HS-27A (cell line): ENCODE measurements at regions not wholly inside any gene's neighbourhood (a gene's known extent, or its start where the extent isn't known, plus 50 kb on each side); places are given as distances from the start of the nearest gene placed in this dataset.
"Not testable (repeated sequence)": the region's sequence is repeated elsewhere in the genome, so short reads cannot be mapped to it uniquely, and the experiment has no call there.

ENCODE experiments used
- DNase-seq: peaks from one replicate; pipeline ENCODE4 v3.0.0-alpha.2; 2012; ENCODE audit warnings: low read depth, missing footprints

DNA sequence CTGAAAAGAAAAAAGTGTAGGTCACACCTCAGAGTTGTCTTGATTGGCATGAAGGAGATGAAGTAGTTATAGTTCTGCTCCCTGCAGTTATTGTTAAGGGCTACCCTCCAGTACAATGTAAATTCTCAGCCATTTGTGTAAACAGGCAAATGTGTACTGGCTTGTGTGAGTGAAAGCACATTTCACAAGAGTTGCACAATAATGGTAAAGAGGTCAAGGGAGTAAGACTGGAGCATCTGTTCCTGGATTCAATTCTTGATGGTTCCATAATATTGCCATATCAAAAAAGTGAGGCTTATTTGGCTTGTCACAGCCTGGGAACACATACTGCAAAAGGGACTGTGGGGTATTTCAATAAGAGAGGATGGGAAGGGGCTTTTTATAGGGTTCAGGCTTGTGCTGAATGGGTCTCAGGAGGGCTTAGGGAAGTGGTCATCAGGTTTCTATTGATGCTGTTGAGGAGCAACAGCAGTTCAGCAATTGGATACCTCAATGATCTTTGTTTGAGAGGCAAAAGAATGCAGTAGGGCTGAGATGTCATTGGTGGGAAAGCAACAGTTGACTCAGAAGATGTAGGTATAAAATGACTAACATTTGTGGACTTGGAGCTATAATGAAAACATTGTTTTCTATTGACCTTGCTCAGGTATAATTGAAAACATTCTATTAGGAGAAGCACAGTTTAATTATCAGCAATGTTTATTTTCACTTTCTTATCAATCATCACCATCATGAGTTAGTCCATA lies 402.6 kb downstream of the BCKDHB start:
- no peak for DNase-seq

DNA sequence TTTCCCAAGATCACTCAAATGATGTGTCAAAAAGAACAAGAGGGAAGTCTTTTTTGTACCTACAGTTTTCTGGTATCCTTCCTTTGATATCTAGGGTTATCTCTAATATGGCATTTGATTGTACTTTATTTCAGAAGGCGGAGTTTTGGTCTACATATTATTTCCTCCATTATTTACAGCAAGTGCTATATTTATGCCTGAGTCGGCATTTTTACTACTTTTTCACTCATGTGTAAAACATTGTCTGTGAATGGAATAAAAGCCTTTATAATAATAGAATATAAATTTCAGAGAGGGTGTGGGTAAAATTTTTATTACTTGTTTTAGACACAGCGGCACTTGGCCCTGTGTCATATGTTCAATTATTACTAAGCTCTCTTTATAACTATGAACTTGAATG lies 398.4 kb downstream of the BCKDHB start:
- DNase-seq, result no peak

DNA sequence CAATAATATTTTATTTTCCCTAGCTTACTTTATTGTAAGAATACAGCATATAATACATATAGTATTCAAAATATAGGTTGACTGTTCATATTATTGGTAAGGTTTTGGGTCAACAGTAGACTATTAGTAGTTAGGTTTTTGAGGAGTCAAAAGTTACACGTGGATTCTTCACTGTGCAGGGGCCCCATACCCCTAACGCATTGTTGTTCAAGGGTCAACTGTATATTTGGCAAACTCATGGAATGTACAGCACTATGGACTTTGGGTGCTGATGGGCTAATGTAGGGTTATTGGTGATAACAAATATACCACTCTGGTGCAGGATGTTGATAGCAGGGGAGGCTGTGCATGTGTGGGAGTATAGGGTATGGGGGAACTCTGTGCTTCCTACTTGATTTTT lies 397.2 kb downstream of the BCKDHB start:
- DNase-seq, result no peak

DNA sequence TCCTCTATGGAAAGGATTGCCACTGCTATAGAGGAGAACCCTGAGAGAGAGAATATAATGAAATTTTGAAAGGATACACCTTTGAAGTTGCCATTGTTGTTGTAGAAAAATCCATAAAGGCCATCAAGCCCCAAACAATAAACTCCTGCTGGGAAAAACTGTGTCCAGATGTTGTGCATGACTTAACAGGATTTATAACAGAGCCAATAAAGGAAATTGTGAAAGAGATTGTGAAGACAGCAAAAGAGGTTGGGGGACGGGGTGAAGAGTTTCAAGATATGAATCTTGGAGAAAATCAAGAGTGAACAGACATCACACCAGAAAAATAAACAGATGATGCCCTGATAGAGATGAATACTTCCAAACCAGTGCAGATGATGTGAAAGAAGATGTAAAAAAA lies 396.4 kb downstream of the BCKDHB start:
- DNase-seq, result no peak

DNA sequence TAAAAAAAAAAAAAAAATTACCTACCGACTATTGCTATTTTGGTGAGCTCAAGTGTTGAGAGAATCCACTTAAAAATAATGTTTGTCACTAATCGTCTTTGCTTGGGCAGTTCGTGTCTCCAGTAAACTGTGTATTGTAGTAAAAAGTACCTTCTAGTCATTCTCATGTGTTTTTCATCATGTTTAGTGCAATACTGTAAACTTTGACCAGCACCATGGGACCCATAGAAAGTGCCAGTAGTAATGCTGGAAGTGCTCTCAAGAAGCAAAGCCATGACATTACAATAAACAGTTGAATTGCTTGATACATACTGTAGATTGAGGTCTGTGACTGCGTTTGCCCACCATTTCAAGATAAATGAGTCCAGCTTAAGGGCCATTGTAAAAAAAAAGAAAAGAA lies 395.2 kb downstream of the BCKDHB start:
- no peak for DNase-seq

DNA sequence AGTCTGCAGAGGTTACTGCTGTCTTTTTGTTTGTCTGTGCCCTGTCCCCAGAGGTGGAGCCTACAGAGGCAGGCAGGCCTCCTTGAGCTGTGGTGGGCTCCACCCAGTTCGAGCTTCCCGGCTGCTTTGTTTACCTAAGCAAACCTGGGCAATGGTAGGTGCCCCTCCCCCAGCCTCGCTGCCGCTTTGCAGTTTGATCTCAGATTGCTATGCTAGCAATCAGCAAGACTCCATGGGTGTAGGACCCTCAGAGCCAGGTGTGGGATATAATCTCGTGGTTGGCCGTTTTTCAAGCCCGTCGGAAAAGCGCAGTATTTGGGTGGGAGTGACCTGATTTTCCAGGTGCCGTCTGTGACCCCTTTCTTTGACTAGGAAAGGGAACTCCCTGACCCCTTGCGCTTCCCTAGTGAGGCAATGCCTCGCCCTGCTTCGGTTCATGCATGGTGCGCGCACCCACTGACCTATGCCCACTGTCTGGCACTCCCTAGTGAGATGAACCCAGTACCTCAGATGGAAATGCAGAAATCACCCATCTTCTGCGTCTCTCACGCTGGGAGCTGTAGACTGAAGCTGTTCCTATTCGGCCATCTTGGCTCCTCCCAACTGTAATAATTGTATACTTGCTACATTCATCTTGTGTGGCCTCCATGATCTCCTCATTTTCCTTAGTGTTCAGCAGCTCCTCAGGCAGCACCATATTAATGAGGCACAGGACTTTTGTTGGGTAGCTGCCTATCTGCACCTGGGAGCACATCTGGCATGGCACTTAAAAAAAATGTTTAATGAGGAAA lies 391.4 kb downstream of the BCKDHB start:
- DNase-seq, result not testable (repeated sequence)

DNA sequence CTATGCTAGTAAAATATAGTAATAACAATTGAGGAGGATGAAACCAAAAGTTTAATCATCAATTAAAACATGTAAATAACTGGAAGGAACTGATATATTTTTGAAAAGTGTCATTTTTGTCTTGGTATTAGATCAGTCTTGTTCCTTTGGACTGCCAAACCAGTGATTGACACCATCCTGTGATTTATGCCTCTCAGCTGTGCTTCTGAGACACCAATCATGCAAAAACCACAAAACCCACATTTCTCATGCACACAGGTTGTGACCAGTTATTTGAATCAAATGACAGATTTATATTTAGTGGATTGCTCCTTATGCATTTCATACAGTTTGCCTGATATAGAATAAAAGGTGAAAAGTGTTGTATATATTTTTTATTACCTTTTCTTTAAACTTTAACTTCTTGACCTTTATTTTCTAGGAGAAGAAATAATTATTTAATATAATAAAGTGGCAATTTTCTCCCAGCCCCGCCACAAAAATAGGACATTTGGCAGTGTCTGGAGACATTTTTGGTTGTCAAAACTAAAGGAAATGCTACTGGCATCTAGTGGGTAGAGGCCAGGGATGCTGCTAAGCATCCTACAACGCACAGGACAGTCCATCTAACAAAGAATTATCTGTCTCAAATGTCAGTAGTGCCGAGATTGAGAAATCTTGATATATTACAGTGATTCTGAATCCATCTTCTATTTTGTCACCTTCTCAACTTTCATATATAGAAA lies 383.6 kb downstream of the BCKDHB start:
- DNase-seq, result no peak

DNA sequence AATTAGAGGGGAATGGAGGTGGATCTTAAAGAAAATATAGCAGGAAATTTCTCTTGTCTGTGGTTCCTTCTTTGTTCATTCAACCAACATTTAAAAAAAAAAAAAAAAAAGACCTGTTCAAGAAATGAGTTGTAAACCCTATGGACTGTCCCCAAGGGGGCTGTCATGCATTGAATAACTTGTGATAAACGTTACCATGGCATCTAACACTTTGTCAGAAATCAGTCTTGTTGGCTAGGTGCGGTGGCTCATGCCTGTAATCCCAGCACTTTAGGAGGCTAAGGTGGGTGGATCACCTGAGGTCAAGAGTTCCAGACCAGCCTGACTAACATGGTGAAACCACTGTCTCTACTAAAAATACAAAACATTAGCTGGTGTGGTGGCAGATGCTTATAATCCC lies 381.7 kb downstream of the BCKDHB start:
- no peak for DNase-seq

DNA sequence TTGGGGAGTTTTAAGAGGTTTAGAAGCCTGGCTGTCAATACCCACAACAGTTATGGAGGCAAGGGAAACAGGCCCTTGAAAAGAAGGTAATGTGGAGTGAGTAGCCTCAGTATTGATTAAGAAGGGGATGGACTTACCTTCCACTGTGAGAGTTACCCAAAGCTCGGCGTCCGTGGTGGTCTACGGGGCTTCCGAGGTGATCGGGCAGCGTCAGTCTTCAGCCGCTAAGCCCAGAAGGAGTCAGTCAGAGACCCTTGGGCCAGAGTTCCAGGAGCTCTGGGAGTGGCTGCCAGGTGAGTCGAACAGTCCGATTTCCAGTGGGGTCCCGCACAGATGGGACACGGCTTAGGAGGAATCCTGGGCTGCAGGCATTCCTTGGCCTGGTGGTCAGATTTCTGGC lies 379.0 kb downstream of the BCKDHB start:
- DNase-seq, result not testable (repeated sequence)

DNA sequence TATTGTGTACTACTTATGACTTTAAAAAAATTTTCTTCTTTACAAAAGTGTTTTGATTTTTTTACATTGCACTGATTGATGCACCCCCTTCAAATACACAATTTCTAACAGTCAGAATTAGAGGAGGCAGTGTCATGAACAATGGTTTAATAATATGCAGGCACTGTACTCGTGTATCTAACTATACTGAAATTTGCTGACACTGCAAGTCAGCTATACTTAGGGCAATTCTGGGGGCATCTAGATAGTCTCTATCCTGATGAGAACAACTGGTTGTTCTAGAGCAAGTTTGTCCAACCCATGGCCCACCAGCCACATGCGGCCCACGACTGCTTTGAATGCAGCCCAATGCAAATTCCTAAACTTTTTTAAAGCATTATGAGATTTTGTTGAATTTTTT lies 375.6 kb downstream of the BCKDHB start:
- DNase-seq, result no peak

DNA sequence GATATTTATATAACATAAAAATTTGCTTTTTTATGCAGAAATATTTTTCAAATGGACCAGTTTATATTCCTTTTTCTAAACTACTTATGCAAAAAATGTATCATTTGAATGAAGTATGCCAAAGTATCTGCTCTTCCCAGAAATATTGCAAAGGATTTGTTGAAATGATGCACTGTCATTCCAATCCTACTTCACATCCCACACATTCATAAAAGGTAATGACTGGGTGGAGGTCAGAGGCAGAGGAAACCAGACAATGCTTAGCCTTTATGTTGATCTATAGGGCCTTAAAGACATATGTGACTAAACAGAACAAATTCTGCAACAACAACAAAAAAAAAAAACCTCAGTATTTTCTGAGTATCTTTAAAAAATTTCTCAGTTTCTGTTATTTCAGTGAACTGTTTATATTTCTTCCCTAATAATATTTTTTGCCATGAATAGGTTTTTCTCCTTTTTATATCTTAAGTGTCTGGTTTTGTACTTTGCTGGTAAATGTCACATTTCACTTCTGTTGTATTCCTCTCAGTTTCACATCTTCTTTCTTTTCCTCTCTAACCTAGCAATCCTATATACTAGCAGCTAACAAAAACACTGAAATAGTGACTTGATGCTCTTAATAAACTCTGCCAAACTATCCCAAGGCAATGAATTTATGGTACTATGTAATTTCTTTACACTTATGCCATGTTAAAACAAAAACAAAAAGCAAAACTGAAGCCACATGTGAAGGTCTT lies 374.1 kb downstream of the BCKDHB start:
- DNase-seq, result no peak

DNA sequence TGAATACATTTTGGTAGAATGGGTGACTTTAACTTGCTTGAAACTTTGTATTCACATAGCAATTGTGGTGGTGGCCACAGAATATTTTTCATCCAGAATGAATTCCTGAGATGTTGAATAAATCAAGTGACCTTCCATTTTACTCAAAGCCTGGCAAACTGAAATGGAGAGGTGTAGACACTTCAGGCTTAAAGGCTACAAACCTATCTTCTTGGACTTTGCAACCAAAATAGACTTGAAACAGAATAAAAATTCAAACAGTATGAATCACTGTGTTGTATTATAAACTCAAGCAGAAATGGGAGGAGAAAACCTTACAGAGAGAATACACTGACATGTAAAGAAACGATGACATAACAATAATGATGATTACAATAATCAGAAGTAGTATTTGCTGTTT lies 371.6 kb downstream of the BCKDHB start:
- DNase-seq, result no peak

DNA sequence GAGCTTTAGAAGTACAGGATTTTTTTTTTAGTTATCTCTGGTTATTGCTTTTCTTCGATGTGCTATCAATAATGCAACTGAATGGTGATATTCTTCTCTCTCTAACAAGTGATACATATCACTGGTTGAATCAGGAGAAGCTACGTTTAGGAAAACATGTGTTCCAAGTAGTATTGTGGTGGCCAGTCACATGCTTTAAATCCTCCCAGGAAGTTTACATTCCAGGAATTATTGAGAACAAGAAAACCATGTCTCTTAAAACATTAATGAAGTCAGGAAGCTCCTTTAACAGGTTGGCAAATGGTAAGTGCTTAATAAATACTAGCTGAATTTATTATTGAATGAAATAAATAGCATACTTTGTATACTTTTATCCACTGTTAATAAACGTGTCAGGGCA lies 371.1 kb downstream of the BCKDHB start:
- no peak for DNase-seq

DNA sequence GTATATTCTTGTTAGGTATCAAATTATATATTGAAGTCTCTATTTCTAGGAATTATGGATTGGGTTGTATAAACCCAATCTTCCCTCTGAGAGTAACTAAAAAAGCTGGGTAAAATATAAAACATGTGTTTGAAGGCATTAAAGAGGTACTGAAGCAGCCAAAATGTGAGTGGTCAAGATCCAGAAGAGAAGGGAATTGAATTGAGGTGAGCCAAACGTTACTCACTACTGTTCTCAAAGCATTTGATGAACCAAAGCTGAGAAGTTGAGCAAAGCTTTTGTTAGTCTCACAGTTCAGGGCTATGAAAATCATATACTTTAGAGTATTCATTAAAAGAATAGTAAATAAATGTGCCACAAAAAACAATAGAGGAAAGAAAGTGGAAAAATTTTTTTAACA lies 365.8 kb downstream of the BCKDHB start:
- no peak for DNase-seq

DNA sequence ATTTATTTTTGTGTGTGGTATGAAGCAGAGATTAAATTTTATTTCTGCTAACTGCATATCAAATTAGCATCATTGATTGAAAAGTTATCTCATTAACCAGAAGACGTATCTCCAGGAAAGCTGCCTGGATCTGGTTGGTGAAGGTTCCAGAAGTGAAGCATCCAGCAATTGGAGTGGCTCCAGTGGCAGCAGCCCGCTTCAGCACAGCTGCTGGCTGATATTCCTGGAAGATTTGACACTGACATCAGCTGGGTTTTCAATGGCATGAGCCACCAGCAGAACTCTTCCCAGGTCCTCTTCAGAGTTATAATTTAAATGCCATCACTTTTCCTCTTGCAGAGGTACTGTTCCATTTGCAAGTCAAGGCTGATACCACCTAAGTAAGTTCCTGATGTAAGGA lies 363.5 kb downstream of the BCKDHB start:
- no peak for DNase-seq

DNA sequence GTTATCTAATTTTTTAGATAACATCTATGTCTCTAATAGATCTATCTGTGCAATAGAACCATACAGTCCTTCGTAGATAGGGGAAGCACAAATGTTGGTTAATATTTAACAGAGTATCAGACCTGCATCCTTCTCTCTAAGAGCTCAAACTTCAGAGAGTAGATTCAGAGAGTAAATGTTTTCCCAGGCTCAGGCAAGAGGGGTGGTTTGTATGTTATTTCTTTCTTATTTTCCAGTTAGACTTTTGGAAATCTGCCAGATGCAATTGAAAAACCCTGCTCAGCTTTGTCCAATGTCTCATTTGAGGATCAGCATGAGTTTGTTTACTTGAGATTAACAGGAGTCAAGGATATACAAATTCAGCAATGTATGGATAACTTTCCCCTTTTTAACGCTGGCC lies 361.9 kb downstream of the BCKDHB start:
- no peak for DNase-seq

DNA sequence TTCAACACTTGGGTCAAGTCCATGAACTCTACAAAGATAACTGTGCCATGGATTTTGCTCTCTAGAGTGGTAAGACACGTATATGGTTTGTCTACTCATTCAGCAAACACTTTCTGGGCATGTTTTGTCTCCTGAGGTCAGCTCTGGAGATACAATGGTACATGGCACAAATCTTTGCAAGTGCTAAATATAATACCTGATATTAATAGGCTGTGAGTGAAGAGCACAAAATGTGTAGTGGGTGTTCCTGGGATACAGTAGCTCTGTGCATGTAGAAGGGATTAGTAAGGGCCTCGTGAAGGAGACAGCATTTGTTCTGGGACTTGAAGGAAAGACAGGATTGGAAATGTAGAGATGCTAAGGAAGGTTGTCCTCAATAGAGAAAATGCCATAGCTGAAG lies 360.9 kb downstream of the BCKDHB start:
- no peak for DNase-seq

DNA sequence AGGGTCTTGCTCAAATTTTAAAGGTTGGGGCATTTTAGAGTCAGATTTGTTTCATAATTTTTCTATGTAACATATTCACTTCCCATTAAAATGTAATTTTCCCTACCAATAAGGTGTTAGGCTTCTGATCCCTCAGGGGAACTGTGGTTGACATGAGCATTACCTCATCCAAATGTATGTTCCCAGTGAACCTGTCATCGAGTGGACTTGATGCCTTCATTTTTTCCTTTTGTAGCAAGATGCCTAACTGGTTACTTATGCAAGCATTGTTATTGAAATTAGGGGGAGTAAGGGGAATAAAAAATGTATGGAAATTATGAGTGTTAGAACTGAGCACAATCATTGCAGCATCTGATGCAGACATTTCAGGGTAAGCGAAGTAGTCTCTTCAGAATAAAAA lies 360.5 kb downstream of the BCKDHB start:
- no peak for DNase-seq

DNA sequence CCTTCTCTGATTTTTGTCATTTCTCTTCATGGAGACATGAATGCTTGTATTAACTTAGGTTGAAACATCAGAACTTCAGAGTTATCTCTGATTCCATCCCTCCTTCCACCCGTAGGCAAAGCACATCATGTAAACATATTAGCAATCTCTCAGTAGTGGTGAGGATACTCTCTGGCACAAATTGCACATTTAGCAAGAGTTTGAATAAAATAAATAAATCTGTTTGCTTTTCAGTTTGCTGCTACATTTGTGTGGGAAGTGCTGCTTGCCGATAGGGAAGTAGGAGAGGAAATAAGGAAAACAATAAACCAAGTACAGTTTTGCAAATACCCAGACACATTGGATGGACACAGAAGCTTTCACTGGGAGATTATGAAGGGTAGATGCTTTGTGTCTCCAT lies 359.0 kb downstream of the BCKDHB start:
- DNase-seq, result no peak

DNA sequence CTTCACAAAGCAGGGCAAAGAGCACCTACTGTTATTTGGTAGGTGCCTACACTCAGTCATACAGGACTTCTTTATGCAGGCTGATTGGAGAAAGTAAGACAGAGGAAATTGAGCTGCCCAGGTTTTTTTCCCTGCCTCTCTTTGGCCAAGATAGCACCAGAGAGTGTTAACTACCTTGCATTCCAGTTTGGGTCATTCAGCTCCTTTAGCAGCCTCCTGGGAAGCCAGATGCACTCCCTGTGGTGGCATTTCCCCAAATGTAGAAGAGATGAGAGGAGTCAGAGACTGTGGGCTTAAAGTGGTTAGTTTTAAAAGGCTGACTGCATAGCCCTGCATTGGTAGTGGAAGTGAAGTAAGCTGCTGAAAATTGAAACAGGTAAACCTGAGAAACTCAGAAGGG lies 358.4 kb downstream of the BCKDHB start:
- DNase-seq, result no peak

DNA sequence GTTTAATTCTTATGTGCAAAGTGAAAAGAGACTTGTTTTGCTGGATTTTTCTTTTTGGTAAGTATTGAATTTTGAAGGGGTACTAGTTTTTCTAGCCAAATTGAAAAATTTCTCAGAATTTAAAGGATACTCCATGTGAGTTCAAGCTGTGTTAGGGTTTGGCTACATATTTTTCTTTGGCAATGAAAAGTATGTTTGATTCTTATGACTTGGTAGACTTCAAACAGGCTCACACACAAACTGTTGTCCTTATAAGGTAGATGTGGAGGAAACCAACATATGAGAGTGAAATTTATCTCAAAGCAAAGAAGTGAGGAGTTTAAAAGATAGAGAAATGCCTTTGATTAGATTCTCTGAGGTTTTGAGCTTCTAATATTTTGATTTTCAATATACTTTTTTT lies 356.7 kb downstream of the BCKDHB start:
- DNase-seq, result no peak

DNA sequence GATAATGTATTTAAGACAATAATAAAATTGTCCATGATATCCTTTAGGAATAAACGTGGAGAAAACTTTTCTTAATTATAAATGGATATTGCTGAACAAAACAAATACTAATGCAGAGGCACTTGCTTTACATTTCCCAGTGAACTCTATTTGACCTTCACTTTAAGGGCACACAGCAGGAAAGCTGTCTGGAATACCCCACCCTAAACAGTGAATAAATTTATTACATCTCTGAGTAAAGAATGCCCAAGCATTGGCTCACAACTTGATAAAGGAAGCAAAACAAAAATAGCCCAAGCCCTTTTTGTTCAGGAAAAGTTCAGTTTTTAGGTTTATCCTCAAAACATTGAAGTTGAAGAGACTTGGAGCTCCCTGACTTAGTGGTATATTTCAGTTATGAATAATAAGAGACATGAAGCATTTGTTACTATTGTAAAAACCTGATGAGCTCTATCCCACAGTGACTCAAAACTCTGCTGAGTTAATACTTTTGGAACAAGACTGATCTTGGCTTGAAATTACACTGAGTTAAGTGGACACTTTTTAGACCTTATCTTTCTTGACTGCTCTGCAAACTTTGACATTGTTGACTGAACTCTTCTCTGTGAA lies 353.9 kb downstream of the BCKDHB start:
- DNase-seq, result no peak
